ENCODE measurements at regions not wholly inside any gene's neighbourhood (a gene's known extent, or its start where the extent isn't known, plus 50 kb on each side); places are given as distances from the start of the nearest gene placed in this dataset.
"Not testable (repeated sequence)": the region's sequence is repeated elsewhere in the genome, so short reads cannot be mapped to it uniquely, and the experiment has no call there.

GRCh38 chr4:110326426-110326825, 128.0 kb upstream of the ELOVL6 start:
- H3K9me3 ChIP-seq (ENCODE audit: control insufficient read depth, insufficient read depth, low read depth, low read length); H3K4me1 ChIP-seq (ENCODE audit: control insufficient read depth, insufficient read depth, low read length); POLR2A ChIA-PET; H3K4me3 ChIP-seq (ENCODE audit: low read depth, low read length); H3K36me3 ChIP-seq (ENCODE audit: control insufficient read depth in 2 of 2, insufficient read depth in 1 of 2, low read length in 2 of 2); H3K27ac ChIP-seq (ENCODE audit: extremely low read depth, low read depth, low read length); CTCF ChIA-PET: not testable (repeated sequence)

GRCh38 chr4:110310795-110311194, 112.4 kb upstream of the ELOVL6 start:
- Histone ChIP-seq H3K27ac (ENCODE audit: extremely low read depth, low read depth, low read length) (no peak overlapping the region), H3K36me3 (ENCODE audit: control insufficient read depth in 2 of 2, insufficient read depth in 1 of 2, low read length in 2 of 2) (no peaks in the 10 kb centered on the region), H3K9me3 (ENCODE audit: control insufficient read depth, insufficient read depth, low read depth, low read length) (no peaks in the 10 kb centered on the region), H3K4me1 (ENCODE audit: control insufficient read depth, insufficient read depth, low read length) (no peaks in the 10 kb centered on the region), H3K4me3 (ENCODE audit: low read depth, low read length) (no peak overlapping the region)
- no peak for TF ChIP-seq ZNF274 (IDR thresholded peaks at IDR 0.05; ENCODE audit: low read length)
- TF ChIP-seq ZNF274 (tag by site-specific recombination; IDR thresholded peaks at IDR 0.05; ENCODE audit: borderline replicate concordance) = no peak
- no peak for TF ChIP-seq ZNF138 (tag by site-specific recombination; IDR thresholded peaks at IDR 0.05; ENCODE audit: borderline replicate concordance)
- no peak for TF ChIP-seq PRDM2 (tag by site-specific recombination; IDR thresholded peaks at IDR 0.05; ENCODE audit: borderline replicate concordance)
- no peak for TF ChIP-seq ZBTB20 (tag by site-specific recombination; IDR thresholded peaks at IDR 0.05)
- no peak for TF ChIP-seq HOXA7 (CRISPR knock-in tag; IDR thresholded peaks at IDR 0.05; ENCODE audit: borderline replicate concordance)
- no peak for TF ChIP-seq ZNF48 (tag by site-specific recombination; IDR thresholded peaks at IDR 0.05)
- TF ChIP-seq ZSCAN30 (tag by site-specific recombination; IDR thresholded peaks at IDR 0.05) = no peak
- no peak for TF ChIP-seq ZNF24 (tag by site-specific recombination; IDR thresholded peaks at IDR 0.05)
- TF ChIP-seq ZNF658 (tag by site-specific recombination; IDR thresholded peaks at IDR 0.05) = no peak
- TF ChIP-seq TRIM28 (IDR thresholded peaks at IDR 0.05; ENCODE audit: borderline replicate concordance, low read length) = no peak
- no peak for TF ChIP-seq PRDM1 (tag by site-specific recombination; IDR thresholded peaks at IDR 0.05)
- TF ChIP-seq ZBTB48 (tag by site-specific recombination; IDR thresholded peaks at IDR 0.05) = no peak
- no peak for TF ChIP-seq SCRT1 (tag by site-specific recombination; IDR thresholded peaks at IDR 0.05; ENCODE audit: borderline replicate concordance)
- no peak for TF ChIP-seq TCF7L2 (IDR thresholded peaks at IDR 0.05; ENCODE audit: borderline replicate concordance, low read depth, low read length)
- TF ChIP-seq ZNF747 (tag by site-specific recombination; IDR thresholded peaks at IDR 0.05) = no peak
- no peak for TF ChIP-seq OVOL3 (tag by site-specific recombination; IDR thresholded peaks at IDR 0.05)
- TF ChIP-seq ZNF211 (tag by site-specific recombination; IDR thresholded peaks at IDR 0.05; ENCODE audit: low read depth) = no peak
- no peak for TF ChIP-seq ZNF280D (tag by site-specific recombination; IDR thresholded peaks at IDR 0.05)
- ChIA-PET CTCF (interaction anchor here (0.7 kb wide), 1 partner anchor 198 kb away, joined by 3 read pairs; no protein-coding TSS in a partner anchor), POLR2A (interaction anchor here (0.5 kb wide), 1 partner anchor 112 kb away, joined by 3 read pairs; the partner anchor contains the start of gene ELOVL6)
